GM10266 (cell line): ENCODE measurements at regions not wholly inside any gene's neighbourhood (a gene's known extent, or its start where the extent isn't known, plus 50 kb on each side); places are given as distances from the start of the nearest gene placed in this dataset.

Experiments used
- DNase-seq: peaks from one replicate; pipeline ENCODE4 v3.0.0; 2012; ENCODE audit errors: extremely low spot score
- CTCF ChIP-seq: IDR thresholded peaks from 2 replicates; pipeline ENCODE4 v1.5.1; 2012; ENCODE audit warnings: mild to moderate bottlenecking, low read depth; ENCODE audit not compliant: control insufficient read depth, insufficient read depth; ENCODE audit errors: missing control alignments

DNA sequence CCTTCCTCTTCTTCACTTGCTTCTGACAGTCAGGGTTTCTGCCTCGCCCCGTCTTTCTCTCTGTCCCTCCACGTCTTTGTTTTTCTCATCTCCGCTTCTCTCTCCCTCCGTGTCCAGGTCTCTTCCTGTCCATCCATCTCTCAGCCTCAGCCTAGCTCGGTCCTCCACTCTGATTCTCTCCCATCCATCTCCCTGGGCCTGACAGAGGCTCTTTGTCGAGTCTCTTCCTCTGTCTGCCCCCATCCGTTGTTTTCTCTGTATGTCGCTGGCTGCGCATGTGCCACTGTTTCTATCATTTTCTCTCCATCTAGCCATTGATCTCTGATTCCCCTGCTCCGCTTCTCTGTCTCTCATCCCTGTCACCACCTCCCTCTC lies 328.9 kb upstream of the TBX3 start:
- no peak for TF ChIP-seq CTCF
- no peak for DNase-seq

GRCh38 chr12:115011703-115012102 lies 327.7 kb upstream of the TBX3 start:
- no peak for TF ChIP-seq CTCF
- no peak for DNase-seq

- TF ChIP-seq CTCF, result no peak
- DNase-seq, result no peak
Observed at GRCh38 chr12:115010324-115010995, 326.5 kb upstream of the TBX3 start.

DNA sequence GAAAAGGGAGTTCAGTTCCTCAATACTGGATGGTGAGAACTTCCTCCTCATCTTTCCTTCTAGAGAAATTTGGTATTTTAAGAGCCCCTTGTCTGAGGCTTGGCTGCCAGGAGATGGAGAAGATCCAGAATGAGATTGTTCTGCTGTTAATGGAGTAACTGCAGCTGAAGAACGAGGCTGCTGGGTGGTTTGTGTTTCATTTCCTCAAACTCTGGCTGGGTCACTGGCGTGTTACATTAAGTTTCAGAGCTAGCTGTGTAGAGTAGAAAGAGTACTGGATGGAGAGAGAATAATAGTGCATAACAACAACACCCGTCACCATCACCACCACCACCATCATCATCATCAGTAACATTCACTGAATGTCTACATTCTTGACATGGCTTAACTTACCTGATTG lies 325.0 kb upstream of the TBX3 start:
- no peak for DNase-seq
- no peak for TF ChIP-seq CTCF

DNA sequence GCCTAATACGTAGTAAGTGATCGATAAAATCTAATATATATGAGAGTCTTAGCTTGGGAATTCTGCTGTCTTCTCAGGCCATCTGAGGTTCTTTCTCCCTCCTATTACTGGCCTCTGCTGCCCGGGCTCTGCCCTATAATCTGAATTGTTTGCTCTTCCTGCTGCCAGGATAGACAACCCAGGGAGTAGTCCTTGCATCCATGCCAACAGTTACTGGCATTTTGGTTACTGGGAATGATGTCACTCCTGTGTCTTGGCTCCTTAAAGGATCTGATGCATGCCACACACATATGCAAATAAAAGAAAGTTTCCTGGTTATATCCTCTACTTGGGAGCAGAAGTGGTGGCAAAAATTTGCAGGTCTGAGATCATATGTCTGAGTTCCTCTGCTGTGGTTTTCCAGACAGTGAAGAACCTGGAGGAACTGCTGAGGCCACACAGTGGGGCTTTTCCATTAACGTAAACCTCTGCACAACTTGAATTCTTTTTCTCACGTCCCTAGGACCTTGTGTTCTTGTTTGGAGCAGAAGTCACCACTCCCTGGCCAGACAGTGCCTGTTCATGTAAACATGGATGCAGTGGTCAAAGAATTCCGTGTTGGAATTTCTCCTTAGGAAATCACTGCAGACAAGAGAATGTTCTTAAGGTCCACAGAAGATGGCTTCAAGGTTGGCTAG lies 320.6 kb upstream of the TBX3 start:
- no peak for DNase-seq
- TF ChIP-seq CTCF, result no peak

DNA sequence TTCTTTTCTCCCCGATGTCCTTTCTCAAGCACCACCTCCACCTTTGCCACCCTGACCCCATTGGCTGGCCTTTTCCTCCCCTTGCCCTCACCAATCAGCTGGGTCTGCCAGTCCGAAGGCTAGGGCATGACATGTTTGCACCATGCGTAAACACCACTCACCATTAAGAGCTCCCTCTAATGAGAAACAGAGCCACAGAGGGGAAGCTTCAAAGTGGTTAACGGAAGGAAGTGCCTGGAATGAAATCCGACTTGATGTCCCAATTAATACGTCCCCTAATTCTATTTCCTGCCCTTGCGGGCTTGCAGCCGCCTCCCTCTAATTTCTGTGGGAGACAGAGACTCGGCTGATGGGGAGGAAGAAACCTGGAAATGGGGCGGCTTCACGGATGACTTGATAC lies 318.5 kb upstream of the TBX3 start:
- no peak for TF ChIP-seq CTCF
- no peak for DNase-seq

DNA sequence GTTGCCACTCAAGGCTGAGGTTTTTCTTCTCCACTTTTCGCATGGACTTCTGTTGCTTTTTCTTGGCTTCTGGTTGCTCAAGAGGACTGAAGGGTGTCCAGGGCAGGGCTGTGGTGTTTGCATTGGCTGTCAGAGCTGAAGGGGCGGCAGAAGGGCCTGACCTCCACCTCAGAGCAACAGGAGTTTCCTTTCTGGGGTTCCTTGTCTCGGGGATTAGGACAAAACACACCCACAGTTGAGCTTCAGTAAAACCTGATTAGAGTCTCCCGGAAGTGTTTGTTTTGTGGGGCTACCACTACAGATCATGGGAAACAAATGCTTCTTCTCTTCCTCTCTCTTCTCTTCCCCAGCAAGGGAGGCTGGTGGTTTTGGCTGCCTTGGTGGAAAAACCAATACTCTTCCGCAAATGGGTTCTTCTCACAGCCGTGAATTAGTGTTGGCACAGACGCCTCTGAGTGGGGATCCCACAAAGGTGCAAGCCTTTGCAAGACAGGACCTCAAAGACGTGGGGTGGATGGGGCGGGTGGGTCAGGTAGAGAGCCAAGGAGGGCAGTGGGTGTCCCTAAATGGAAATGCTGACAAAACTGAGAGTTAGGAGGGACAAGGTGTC lies 317.7 kb upstream of the TBX3 start:
- no peak for TF ChIP-seq CTCF
- DNase-seq, result no peak
